ENCODE measurements at regions not wholly inside any gene's neighbourhood (a gene's known extent, or its start where the extent isn't known, plus 50 kb on each side); places are given as distances from the start of the nearest gene placed in this dataset.

DNA sequence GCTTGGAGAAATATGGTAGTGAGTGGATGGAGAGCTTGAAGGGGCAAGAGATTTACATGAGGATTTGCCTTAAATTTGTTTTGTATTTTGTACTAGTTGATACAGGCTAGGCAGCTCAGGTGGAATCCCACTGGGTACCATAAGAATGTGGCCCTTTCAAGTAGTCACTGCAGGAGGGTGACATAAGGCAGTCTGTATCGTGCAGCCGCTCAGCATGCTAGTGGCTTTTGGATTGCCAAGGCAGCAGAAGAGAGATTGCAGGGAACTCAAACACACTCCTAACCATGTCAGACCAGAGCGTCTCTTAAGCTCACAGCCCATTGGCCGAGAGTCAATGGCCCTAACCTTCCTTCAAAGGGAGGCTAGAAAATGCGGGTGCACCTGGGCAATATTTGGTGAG is 420.0 kb downstream of the ADGRL2 start:
- DNase-seq = no peak

DNA sequence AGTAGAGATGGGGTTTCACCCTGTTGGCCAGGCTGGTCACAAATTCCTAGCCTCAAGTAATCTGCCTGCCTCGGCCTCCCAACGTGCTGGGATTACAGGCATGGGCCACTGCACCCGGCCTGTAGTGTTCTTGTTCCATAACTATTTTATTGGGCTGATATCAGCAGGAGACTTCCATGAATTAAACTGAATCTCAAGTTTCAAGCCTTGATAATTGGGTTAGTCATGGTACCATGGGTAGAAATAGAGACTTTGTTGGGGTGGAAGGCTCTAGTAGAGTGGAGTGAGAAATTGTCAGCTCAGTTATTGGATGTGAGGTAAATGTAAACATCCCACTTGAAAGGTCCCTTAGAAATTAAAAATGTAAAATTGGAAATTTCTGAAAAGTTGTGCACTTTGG is 419.1 kb downstream of the ADGRL2 start:
- no peak for DNase-seq

DNA sequence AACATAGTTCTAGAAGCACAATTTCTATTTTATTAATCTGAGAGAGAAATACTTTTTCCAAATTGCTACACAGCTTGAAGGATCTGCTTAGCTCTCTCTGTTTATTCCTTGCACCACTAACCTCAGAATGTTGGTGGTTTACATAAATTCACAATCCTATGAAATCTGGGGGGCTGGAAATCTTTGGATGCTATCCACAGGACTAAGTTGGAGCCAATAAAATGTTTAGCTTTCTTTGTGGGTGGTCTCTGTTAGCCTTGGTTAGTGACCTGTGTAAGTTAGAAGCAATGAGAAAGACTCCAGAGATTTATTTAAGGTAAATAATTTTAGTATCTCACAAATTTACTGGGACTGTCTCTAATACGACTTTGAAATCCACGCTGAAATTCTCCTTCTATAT is 418.1 kb downstream of the ADGRL2 start:
- DNase-seq = no peak

- DNase-seq = no peak
Observed at GRCh38 chr1:82215853-82216175, 415.1 kb downstream of the ADGRL2 start.

DNA sequence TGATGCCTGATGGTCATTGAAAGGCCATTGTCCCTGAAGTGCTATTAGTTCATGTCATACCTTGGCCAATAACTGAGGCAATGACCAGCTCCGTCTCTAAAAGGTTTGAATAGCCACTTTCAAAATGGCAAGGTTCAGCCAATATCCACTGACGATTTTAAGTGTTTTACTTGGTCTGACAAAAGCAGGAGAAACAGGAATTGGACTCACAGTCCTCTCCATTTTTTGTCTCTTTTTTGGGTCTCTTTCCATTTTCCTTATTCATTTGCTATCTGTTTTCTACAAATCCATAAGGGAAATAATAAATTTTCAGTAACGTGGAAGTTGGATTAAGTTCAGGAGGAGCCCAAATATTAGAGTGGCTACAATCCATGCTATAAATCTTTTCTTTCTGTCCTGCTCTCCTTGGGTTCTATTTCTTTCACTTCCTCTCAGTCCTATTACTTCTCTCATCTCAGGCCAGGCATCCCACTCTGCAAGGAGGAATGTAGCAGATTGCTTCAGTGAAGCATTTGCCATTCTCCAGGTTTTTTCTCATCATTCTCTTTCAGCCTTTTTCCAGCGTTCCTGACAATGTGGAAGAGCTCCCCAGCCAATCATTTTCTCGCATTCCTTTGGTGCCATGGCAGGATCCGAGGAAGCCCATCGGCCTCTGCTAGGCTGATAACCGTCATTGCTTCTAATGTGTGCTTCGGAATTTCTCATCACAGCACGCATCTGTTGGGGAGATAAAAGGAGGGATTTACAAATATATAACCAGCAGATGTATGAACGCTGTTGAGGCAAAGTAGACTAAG is 414.5 kb downstream of the ADGRL2 start:
- DNase-seq = no peak

DNA sequence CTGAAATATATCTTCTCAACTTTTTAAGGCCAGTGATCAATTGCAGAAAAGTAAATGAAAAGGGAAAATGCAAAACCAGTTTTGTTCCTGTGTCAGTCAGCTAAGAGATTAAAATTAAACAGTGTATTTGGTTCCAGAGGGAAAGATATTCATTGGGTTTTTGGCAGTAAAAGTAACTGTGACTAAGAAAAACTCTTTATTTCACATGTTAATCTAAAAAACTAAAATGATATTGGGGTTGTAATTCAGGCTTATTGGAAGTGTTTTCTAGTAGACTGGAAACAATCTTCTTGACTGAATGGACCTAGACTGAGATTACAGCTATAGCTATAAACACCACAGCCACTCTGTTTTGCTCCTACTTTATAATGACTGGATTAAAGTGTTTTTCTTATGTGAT is 413.9 kb downstream of the ADGRL2 start:
- no peak for DNase-seq

DNA sequence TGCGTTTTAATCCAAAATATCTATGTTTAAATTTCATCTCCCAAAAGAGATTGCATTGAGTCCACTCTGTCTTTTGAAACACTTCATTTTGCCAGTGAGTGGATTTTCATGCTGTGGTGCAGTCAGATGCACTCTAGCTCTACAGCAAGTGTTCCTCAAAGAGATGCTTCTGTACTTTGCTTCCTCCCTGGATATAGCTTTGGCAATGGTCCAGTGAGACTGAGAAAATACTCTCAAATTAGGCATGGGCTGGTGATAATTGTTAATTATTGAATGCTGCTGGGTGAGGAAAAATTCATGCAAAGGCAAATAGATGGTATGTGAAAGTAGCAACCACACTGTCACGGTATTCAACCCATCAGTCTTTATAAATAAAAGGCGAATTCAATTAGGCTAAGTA is 396.9 kb downstream of the ADGRL2 start:
- DNase-seq = no peak

DNA sequence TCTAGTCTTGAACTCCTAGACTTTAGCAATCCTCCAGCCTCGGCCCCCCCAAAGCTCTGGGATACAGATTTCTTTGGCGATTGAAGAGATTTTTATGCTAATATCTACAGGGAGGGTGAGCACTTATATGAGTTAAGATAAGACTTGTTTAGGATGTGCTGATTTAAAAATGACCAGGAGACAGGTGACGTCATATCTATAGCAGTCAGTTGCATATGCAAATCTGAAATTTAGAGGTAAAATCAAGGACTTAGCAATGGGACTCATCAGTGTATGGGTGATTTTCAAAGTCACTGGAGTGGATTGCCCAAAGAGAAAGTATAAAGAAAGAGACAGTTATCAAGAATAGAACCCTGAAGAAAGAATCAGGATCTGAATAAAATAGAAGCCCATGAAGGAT is 394.5 kb downstream of the ADGRL2 start:
- no peak for DNase-seq

- no peak for DNase-seq
Observed at GRCh38 chr1:82185084-82185483, 384.4 kb downstream of the ADGRL2 start.

- DNase-seq = no peak
Observed at GRCh38 chr1:82181846-82182245, 381.1 kb downstream of the ADGRL2 start.

DNA sequence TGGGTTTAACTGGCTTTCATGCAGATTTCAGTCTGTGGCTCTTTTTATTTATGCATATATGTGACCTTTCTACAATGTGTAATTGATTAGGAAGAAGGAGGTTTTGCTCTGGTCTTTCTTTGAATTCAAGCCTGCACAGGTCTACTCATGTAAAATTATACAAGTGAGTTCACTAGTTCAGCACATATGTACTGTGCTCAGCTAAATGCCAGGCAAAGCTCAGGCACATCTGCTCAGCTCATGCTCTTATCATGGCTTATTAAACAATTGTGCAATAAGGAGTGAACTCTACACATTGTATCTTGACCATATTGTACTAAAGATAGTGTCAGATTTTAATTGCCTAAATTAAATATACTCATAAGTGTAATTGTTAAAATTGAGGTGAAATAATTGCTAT is 378.4 kb downstream of the ADGRL2 start:
- DNase-seq = peak; percentile 95

DNA sequence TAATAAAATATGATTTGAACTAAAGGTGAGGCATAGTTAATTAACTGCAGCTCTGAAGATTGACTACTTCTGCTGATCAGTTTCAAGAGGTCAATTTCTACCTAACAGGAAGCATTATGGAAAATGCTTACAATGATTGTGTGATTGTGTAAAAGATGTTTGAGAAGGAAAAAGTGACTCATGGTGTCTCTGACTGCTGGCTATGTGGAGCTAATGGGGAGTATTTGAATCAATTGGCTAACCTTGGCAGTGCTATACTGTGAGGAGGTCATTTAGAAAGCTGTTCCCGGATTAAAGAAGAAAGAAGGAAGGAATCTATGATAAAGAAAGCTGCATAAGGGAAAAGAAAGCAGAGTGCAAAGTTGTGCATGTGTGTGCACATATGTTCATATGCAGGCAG is 376.5 kb downstream of the ADGRL2 start:
- DNase-seq = no peak

GRCh38 chr1:82171955-82172354 is 371.2 kb downstream of the ADGRL2 start:
- no peak for DNase-seq

DNA sequence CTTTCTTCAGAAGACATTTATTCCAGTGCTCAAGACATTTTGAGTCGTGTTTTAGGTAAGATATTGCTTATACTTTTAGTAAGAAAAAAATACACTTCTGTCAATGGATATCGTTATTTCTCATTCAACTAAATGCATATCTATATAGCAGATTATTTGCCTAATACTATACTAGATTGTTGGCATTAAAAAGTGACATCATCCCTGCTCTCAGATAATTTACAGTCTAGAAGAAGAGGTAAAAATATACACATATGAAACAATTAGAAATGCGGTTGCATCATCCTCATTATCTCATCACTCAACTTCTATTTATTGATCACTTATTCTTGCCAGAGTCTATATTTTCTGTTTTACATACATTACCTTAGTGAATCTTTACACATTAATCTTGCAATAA is 367.7 kb downstream of the ADGRL2 start:
- DNase-seq = no peak

- DNase-seq = no peak
Observed at GRCh38 chr1:82165304-82165703, 364.6 kb downstream of the ADGRL2 start.

DNA sequence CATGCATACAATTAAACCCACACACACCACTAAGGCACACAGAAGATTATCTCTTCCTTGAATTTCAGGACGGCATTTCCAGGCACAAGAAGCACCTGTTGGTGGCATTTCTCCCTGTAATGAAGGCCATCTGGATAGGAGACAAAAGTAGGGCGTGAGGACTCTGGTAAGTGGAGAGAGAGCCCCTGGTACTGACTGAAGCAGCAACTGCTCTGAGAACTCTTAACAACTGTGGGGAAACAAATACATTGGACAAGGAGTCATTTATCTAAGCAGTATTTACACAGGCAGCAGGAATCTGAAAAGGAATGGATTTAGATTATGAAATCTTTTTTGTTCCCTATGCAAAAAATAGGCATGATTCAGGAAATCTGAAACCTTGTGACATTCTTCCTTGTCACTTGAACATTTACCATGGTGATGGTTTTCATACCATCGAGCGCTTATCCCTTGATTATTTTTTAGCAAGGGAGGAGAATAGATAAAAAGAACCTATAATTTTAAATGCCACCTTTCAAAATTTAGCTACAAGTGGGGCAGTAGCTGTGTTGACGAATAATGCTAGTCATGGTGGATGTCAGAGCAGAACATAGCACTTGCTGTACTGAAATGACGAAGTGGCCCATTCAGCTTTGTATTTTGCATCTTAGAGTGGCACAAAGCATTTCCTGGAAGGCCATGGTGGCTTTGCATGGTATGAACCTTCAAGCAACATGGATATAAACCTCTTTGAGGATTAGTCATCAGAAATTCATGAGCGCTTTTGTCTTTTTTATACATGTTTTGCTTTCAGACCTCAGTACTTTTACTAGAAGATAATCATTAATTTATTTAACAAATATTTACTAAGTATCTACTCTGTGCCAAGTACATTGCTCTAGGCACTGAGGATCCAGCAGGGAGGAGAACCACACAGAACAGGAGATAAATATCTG is 362.0 kb downstream of the ADGRL2 start:
- no peak for DNase-seq

GRCh38 chr1:82161700-82162141 is 361.0 kb downstream of the ADGRL2 start:
- DNase-seq = no peak

- no peak for DNase-seq
Observed at GRCh38 chr1:82160903-82161302, 360.2 kb downstream of the ADGRL2 start.

- no peak for DNase-seq
Observed at GRCh38 chr1:82160036-82160435, 359.3 kb downstream of the ADGRL2 start.

DNA sequence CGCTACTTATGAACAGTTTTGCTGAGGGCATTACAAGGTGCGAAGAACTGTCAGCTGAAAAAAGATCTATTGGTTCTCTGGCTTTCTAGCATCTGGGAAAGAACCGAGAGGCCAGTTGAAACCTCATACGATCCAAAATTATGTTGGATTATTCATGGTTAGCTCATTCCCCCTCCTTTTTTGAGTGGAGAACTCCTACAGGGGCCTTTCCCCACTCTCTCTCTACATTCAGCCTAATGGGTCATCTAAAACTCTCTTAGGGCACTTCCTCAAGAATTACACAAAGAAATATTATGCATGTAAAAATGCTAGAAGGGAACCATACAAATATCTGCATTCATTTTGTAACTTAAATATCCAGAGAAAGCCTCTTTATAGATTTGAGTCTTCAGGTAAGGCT is 358.2 kb downstream of the ADGRL2 start:
- DNase-seq = no peak

GRCh38 chr1:82154219-82154970 is 353.7 kb downstream of the ADGRL2 start:
- no peak for DNase-seq

GRCh38 chr1:82153752-82154151 is 353.0 kb downstream of the ADGRL2 start:
- DNase-seq = no peak

DNA sequence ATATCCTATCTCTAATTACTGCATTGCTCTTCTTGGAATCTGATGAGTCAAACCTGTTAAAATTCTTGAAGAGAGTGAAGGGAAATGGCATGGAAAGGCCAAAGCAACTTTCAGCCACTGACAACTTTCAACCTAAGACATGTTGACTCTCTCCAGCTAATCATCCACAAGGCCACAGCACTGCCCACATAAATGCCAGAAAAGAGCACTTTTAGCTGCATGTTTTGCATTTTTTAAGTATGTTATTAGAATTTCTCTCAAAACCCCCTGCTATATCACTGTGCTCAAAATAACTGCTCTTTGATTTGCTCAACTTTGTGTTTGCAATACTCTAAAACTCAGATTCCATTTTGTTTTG is 352.5 kb downstream of the ADGRL2 start:
- DNase-seq = no peak
